ENCODE measurements at regions not wholly inside any gene's neighbourhood (a gene's known extent, or its start where the extent isn't known, plus 50 kb on each side); places are given as distances from the start of the nearest gene placed in this dataset.

- no peak for TF ChIP-seq RBBP5 (conservative IDR thresholded peaks at IDR 0.05)
- TF ChIP-seq SKIL (IDR thresholded peaks at IDR 0.05; ENCODE audit: low read depth, poor library complexity, severe bottlenecking): no peak
- no peak for TF ChIP-seq CTCF (IDR thresholded peaks at IDR 0.05 in 2 of 3, conservative IDR thresholded peaks at IDR 0.05 in 1 of 3; ENCODE audit: control insufficient read depth in 2 of 3, extremely low read depth in 1 of 3, insufficient read depth in 1 of 3, low read depth in 3 of 3, low read length in 3 of 3)
- no peak for TF ChIP-seq POLR2AphosphoS2 (IDR thresholded peaks at IDR 0.05; ENCODE audit: low read depth, low read length)
- TF ChIP-seq USF1 (IDR thresholded peaks at IDR 0.05; ENCODE audit: borderline replicate concordance, extremely low read length, insufficient read depth, low read depth, low read length): no peak
Measured at GRCh38 chr10:121231079-121231478, 367.2 kb downstream of the FGFR2 start.

All from GM12878 (cell line).